ENCODE measurements at regions not wholly inside any gene's neighbourhood (a gene's known extent, or its start where the extent isn't known, plus 50 kb on each side); places are given as distances from the start of the nearest gene placed in this dataset.

DNA sequence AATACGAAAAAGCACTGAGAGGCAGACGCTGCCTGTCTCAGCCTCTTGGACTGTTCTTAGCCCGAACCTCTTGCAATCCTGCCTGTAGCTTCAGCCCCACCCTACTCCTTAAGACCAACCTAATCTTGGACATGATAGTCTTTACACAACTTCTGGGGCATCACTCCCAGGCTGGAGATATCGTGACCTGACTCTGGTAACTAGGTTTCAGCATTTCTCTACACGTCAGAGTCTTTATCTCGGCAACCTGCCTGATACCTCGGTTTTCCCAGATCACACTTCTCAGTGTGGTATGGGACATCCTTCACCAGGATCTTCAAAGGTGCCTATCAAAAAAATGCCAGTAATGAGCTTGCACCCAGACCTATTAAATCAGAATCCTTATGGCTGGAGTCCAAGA, 590.2 kb upstream of the KCNMB2 start:
- TF ChIP-seq, protein P1, sequence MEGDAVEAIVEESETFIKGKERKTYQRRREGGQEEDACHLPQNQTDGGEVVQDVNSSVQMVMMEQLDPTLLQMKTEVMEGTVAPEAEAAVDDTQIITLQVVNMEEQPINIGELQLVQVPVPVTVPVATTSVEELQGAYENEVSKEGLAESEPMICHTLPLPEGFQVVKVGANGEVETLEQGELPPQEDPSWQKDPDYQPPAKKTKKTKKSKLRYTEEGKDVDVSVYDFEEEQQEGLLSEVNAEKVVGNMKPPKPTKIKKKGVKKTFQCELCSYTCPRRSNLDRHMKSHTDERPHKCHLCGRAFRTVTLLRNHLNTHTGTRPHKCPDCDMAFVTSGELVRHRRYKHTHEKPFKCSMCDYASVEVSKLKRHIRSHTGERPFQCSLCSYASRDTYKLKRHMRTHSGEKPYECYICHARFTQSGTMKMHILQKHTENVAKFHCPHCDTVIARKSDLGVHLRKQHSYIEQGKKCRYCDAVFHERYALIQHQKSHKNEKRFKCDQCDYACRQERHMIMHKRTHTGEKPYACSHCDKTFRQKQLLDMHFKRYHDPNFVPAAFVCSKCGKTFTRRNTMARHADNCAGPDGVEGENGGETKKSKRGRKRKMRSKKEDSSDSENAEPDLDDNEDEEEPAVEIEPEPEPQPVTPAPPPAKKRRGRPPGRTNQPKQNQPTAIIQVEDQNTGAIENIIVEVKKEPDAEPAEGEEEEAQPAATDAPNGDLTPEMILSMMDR (conservative IDR thresholded peaks at IDR 0.05 in 1 of 2, IDR thresholded peaks at IDR 0.05 in 1 of 2; ENCODE audit: extremely low read depth in 1 of 2, insufficient read depth in 1 of 2, low read depth in 1 of 2, low read length in 2 of 2) = no peak
- TF ChIP-seq EZH2 (IDR thresholded peaks at IDR 0.05; ENCODE audit: borderline replicate concordance, low read length) = no peak

All from mammary epithelial cell (primary cell).